Kidney epithelial cell (primary cell): ENCODE measurements at regions not wholly inside any gene's neighbourhood (a gene's known extent, or its start where the extent isn't known, plus 50 kb on each side); places are given as distances from the start of the nearest gene placed in this dataset.

ENCODE experiments used
- DNase-seq: peaks from one replicate; pipeline ENCODE4 v3.0.0-alpha.2; 2010; ENCODE audit warnings: low read depth
- H3K27me3 ChIP-seq: 2 replicates; pipeline ENCODE4 v1.6.0; 2011; ENCODE audit warnings: low read length; ENCODE audit not compliant: control insufficient read depth, insufficient read depth
- H3K36me3 ChIP-seq: 2 replicates; pipeline ENCODE4 v1.5.1; 2011; ENCODE audit warnings: low read length; ENCODE audit not compliant: control insufficient read depth, insufficient read depth
- H3K4me3 ChIP-seq: 2 replicates; pipeline ENCODE4 v1.5.1; 2011; ENCODE audit warnings: low read depth, mild to moderate bottlenecking, control low read depth, low read length
- TF ChIP-seq, protein P1 (sequence below): IDR thresholded peaks from 2 replicates; pipeline ENCODE4 v1.5.1; 2011; ENCODE audit warnings: mild to moderate bottlenecking, moderate library complexity, low read length, control low read depth, inconsistent platforms; ENCODE audit not compliant: insufficient read depth, poor library complexity, severe bottlenecking

GRCh38 chr12:79988368-79988767 lies 53.5 kb upstream of the PPP1R12A start:
- Histone ChIP-seq H3K4me3 (no peak overlapping the region), H3K36me3 (no peaks in the 10 kb centered on the region), H3K27me3 (no peaks in the 10 kb centered on the region)
- TF ChIP-seq, protein P1, sequence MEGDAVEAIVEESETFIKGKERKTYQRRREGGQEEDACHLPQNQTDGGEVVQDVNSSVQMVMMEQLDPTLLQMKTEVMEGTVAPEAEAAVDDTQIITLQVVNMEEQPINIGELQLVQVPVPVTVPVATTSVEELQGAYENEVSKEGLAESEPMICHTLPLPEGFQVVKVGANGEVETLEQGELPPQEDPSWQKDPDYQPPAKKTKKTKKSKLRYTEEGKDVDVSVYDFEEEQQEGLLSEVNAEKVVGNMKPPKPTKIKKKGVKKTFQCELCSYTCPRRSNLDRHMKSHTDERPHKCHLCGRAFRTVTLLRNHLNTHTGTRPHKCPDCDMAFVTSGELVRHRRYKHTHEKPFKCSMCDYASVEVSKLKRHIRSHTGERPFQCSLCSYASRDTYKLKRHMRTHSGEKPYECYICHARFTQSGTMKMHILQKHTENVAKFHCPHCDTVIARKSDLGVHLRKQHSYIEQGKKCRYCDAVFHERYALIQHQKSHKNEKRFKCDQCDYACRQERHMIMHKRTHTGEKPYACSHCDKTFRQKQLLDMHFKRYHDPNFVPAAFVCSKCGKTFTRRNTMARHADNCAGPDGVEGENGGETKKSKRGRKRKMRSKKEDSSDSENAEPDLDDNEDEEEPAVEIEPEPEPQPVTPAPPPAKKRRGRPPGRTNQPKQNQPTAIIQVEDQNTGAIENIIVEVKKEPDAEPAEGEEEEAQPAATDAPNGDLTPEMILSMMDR, result no peak
- DNase-seq, result no peak

GRCh38 chr12:79987731-79988130 lies 52.8 kb upstream of the PPP1R12A start:
- no peak overlapping the region for H3K4me3 ChIP-seq
- TF ChIP-seq, protein P1, result no peak
- no peak for DNase-seq
- H3K36me3 ChIP-seq, result no peaks in the 10 kb centered on the region
- no peaks in the 10 kb centered on the region for H3K27me3 ChIP-seq
